ENCODE measurements at regions not wholly inside any gene's neighbourhood (a gene's known extent, or its start where the extent isn't known, plus 50 kb on each side); places are given as distances from the start of the nearest gene placed in this dataset.

DNA sequence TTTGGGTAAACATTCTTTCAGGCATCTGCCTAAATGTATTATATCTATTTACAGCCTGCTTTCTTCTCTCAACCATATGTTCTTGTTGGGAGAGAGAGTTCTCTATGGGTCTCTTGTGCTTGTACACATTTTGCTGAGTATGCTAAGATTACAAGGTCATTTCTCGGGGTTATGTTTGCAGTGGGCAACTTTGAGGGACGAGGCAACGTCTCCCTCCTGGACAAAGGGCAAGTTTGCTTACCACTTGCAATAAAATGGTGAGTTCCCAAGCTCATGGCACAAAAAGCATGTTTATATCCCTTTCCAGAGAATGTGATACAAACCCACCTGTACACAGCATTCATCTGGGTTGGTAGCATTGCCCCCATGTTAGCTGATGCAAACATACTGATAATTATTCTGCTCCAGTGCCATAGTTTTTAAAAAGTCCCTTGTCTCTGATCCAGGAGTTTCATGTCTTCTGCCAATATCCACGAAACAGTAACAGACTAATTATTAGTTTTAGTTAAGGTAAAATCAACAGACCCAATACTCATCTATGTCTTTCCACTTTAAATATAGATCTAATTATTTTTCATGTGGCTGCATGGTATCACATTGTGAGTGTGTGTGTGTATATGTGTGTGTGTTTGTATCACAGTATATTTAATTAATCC is 84.2 kb upstream of the MAPK4 start:
- no peak for DNase-seq (ENCODE audit: low spot score)

DNA sequence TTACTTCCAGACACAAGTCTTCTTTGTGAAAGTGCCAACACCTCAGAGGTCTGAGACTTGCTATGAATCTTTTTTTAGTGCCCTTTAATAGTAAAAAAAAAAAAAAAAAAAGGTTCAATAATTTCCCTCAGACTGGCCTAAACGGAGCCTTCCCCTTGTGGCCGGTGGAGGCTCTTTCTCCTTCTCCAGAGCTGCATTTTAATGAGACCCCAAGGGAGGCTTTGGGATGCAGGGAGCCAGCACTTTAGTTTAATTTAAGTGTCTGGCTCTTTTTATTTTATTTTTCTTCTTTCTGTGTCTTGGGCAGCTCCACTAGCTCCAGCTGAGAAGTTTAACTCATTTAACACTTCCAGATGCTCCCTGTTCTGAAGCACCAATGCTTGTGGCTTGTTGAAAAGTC is 67.8 kb upstream of the MAPK4 start:
- no peak for DNase-seq (ENCODE audit: low spot score)

DNA sequence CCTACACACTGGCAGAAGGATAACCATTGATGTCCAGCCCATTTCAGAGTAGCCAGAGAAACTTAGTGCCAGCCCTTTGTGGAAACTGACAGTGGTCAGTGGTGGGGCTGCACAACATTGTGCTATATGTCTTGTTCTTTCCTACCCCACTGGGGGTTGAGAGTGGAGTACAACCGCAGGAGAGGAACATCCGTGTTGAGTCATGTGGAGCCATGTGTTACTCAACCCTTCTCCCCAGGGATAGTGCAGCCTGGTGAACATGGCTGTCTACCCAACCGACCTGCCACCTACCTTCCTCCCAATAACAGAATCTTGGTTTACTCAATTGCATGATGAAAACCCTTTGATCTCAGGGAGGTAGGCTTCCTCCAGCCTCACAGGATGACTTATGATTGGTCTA is 65.3 kb upstream of the MAPK4 start:
- DNase-seq (ENCODE audit: low spot score): no peak

DNA sequence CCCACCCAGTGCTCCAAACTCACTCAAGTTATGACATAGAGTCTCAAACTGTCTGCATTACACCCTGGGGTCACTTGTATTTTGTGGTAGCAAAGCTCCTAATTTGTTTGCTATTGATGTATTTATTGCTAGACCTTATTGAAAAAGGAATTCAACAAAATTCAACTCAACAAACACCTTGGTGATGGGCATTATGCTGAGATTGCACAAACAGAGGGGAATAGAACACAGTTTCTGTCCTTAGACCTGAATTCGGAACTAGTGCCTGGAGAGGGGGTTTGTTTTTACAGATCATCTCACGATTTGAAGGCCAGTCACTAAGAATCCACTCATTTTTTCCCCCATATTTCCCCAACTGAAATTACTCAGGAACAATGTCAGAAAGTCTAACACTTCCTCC is 53.5 kb upstream of the MAPK4 start:
- DNase-seq (ENCODE audit: low spot score): no peak

DNA sequence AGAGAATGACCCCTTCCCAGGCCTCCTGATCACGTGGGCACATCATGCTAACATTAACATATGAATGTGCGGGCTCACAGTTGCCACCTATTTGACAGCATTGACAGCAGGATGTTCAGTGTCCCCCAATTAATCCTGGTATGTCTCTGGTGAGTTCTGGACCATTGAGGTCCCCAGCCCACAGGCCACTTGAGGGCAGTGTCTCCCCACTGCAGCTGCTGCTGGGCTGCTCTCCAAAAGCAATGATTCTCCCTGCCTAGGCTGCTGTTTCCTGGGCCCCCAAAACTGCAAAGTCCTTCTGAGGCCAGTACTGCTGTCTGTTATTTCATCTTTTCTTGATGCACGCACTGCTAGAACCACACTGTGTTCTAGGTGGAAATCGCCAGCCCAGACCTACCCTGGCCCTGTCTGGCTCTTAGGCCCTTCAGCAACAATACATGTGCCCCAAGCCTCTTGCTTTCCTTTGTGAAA is 52.7 kb upstream of the MAPK4 start:
- peak; percentile 16 for DNase-seq (ENCODE audit: low spot score)

DNA sequence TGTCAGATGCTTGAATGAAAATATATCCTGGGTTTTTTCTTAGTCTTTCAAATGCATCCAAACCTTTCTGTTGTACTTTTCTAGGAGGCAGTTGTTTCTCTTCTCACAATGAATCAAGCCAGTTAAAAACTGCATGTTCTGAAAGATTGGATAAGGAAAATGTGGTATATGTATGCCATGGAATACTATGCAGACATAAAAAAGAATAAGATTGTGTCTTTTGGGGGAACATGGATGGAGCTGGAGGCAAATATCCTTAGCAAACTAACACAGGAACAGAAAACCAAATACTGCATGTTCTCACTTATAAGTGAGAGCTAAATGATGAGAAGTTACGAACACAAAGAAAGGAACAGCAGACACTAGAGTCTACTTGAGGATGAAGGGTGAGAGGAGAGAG is 51.7 kb upstream of the MAPK4 start:
- no peak for DNase-seq (ENCODE audit: low spot score)

DNA sequence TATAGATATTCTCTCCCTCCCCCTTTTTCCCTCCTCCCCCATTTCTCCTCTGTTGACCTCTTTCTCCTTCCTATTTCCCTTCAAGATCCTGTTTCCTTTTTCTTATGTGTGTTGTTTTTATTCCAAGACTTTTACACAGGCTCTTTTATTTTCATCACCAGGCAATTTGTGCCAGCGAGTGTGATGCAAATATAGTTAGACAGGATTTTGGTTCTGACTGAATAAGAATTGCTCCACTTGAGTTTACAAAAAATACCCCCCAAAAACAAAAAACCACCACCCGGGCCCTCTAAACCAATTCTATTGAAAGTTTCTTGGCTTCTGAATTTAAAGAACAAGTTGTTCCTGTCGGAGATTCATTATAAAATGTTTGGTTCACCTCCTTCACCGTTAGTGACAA is 50.9 kb upstream of the MAPK4 start:
- DNase-seq (ENCODE audit: low spot score): no peak

Data from A172 (cell line).